Testis (tissue), 2 donors: ENCODE measurements at regions not wholly inside any gene's neighbourhood (a gene's known extent, or its start where the extent isn't known, plus 50 kb on each side); places are given as distances from the start of the nearest gene placed in this dataset.

Experiments
- POLR2A ChIP-seq: fragments of 450-650 bp; IDR thresholded peaks from one replicate; pipeline ENCODE4 v1.6.1; 2017; ENCODE audit warnings: antibody characterized with exemption, mild to moderate bottlenecking, moderate library complexity
- TF ChIP-seq, protein P1 (sequence below), 3 experiments: fragments of 450-650 bp in 2 of 3; fragments of 200-600 bp in 1 of 3; sonication (generic) in 1 of 3; IDR thresholded peaks; one replicate each; pipeline ENCODE4 v1.5.1; 2016 to 2019; ENCODE audit warnings: antibody characterized with exemption in 3 of 3, mild to moderate bottlenecking in 2 of 3, moderate library complexity in 1 of 3

GRCh38 chr9:106288689-106289088 is 574.3 kb upstream of the ZNF462 start:
- TF ChIP-seq, protein P1, sequence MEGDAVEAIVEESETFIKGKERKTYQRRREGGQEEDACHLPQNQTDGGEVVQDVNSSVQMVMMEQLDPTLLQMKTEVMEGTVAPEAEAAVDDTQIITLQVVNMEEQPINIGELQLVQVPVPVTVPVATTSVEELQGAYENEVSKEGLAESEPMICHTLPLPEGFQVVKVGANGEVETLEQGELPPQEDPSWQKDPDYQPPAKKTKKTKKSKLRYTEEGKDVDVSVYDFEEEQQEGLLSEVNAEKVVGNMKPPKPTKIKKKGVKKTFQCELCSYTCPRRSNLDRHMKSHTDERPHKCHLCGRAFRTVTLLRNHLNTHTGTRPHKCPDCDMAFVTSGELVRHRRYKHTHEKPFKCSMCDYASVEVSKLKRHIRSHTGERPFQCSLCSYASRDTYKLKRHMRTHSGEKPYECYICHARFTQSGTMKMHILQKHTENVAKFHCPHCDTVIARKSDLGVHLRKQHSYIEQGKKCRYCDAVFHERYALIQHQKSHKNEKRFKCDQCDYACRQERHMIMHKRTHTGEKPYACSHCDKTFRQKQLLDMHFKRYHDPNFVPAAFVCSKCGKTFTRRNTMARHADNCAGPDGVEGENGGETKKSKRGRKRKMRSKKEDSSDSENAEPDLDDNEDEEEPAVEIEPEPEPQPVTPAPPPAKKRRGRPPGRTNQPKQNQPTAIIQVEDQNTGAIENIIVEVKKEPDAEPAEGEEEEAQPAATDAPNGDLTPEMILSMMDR (IDR thresholded peaks at IDR 0.05), result no peak
- TF ChIP-seq POLR2A, result no peak
